ENCODE measurements at regions not wholly inside any gene's neighbourhood (a gene's known extent, or its start where the extent isn't known, plus 50 kb on each side); places are given as distances from the start of the nearest gene placed in this dataset.

- TF ChIP-seq CTCF (IDR thresholded peaks at IDR 0.05; ENCODE audit: low read length) (no peak), EZH2 (IDR thresholded peaks at IDR 0.05; ENCODE audit: borderline replicate concordance, low read length) (no peak)
Measured at GRCh38 chr5:167226386-167226785, 1065.1 kb upstream of the WWC1 start.
